ENCODE measurements at regions not wholly inside any gene's neighbourhood (a gene's known extent, or its start where the extent isn't known, plus 50 kb on each side); places are given as distances from the start of the nearest gene placed in this dataset.
"Not testable (repeated sequence)": the region's sequence is repeated elsewhere in the genome, so short reads cannot be mapped to it uniquely, and the experiment has no call there.

GRCh38 chr2:84173041-84173440 lies 286.0 kb downstream of the SUCLG1 start:
- no peak for DNase-seq (ENCODE audit: low spot score in 2 of 2)
- no peaks in the 10 kb centered on the region for H3K36me3 ChIP-seq
- H3K27ac ChIP-seq = no peak overlapping the region
- H3K4me1 ChIP-seq = no peaks in the 10 kb centered on the region
- no peaks in the 10 kb centered on the region for H3K27me3 ChIP-seq
- no peaks in the 10 kb centered on the region for H3K9me3 ChIP-seq
- TF ChIP-seq POLR2AphosphoS5 (IDR thresholded peaks at IDR 0.05) = no peak
- no peak overlapping the region for H3K4me3 ChIP-seq
- WGBS = 87% methylated on average over 1 of the region's 1 CpG

GRCh38 chr2:84170979-84171378 lies 288.1 kb downstream of the SUCLG1 start:
- DNase-seq (ENCODE audit: low spot score in 2 of 2) = no peak
- TF ChIP-seq EP300 (IDR thresholded peaks at IDR 0.05) (no peak), POLR2A (IDR thresholded peaks at IDR 0.05) (no peak), CTCF (IDR thresholded peaks at IDR 0.05) (no peak), POLR2AphosphoS5 (IDR thresholded peaks at IDR 0.05) (no peak)
- no peaks in the 10 kb centered on the region for H3K36me3 ChIP-seq
- no peak overlapping the region for H3K27ac ChIP-seq
- H3K4me1 ChIP-seq = no peaks in the 10 kb centered on the region
- no peak overlapping the region for H3K4me3 ChIP-seq
- H3K9me3 ChIP-seq = no peaks in the 10 kb centered on the region
- 68% methylated on average over 1 of the region's 1 CpG for WGBS
- no peaks in the 10 kb centered on the region for H3K27me3 ChIP-seq

- H3K9me3 ChIP-seq = no peaks in the 10 kb centered on the region
- no peak overlapping the region for H3K4me3 ChIP-seq
- no peaks in the 10 kb centered on the region for H3K27me3 ChIP-seq
- H3K36me3 ChIP-seq = no peaks in the 10 kb centered on the region
- 93% methylated on average over 2 of the region's 2 CpGs for WGBS
- DNase-seq (ENCODE audit: low spot score in 2 of 2) = no peak
- no peaks in the 10 kb centered on the region for H3K4me1 ChIP-seq
- TF ChIP-seq POLR2AphosphoS5 (IDR thresholded peaks at IDR 0.05) (no peak), POLR2A (IDR thresholded peaks at IDR 0.05) (no peak), EP300 (IDR thresholded peaks at IDR 0.05) (no peak), CTCF (IDR thresholded peaks at IDR 0.05) (no peak)
- no peak overlapping the region for H3K27ac ChIP-seq
These were observed 289.2 kb downstream of the SUCLG1 start for GRCh38 chr2:84169871-84170270.

- not testable (repeated sequence) for H3K27me3 ChIP-seq; H3K36me3 ChIP-seq; DNase-seq (ENCODE audit: low spot score in 2 of 2); H3K9me3 ChIP-seq; H3K4me1 ChIP-seq; H3K4me3 ChIP-seq; H3K27ac ChIP-seq
- 78% methylated on average over 1 of the region's 1 CpG for WGBS
These were observed 290.5 kb downstream of the SUCLG1 start for GRCh38 chr2:84168552-84168951.

- H3K9me3 ChIP-seq = no peaks in the 10 kb centered on the region
- DNase-seq (ENCODE audit: low spot score in 2 of 2) = no peak
- H3K27ac ChIP-seq = no peak overlapping the region
- H3K36me3 ChIP-seq = no peaks in the 10 kb centered on the region
- no peaks in the 10 kb centered on the region for H3K4me1 ChIP-seq
- WGBS = 93% methylated on average over 2 of the region's 2 CpGs
- no peak for TF ChIP-seq POLR2A (IDR thresholded peaks at IDR 0.05)
- TF ChIP-seq CTCF (IDR thresholded peaks at IDR 0.05) = no peak
- no peak for TF ChIP-seq EP300 (IDR thresholded peaks at IDR 0.05)
- TF ChIP-seq POLR2AphosphoS5 (IDR thresholded peaks at IDR 0.05) = no peak
- H3K4me3 ChIP-seq = no peak overlapping the region
- no peaks in the 10 kb centered on the region for H3K27me3 ChIP-seq
These were observed 293.8 kb downstream of the SUCLG1 start for GRCh38 chr2:84165256-84165655.

GRCh38 chr2:84160453-84160852 lies 298.6 kb downstream of the SUCLG1 start:
- DNase-seq (ENCODE audit: low spot score in 2 of 2) = no peak
- H3K27me3 ChIP-seq = no peaks in the 10 kb centered on the region
- H3K4me3 ChIP-seq = no peak overlapping the region
- H3K9me3 ChIP-seq = no peaks in the 10 kb centered on the region
- no peak overlapping the region for H3K27ac ChIP-seq
- no peaks in the 10 kb centered on the region for H3K36me3 ChIP-seq
- TF ChIP-seq EP300 (IDR thresholded peaks at IDR 0.05) (no peak), POLR2AphosphoS5 (IDR thresholded peaks at IDR 0.05) (no peak), POLR2A (IDR thresholded peaks at IDR 0.05) (no peak), CTCF (IDR thresholded peaks at IDR 0.05) (no peak)
- WGBS = 77% methylated on average over 1 of the region's 1 CpG
- no peaks in the 10 kb centered on the region for H3K4me1 ChIP-seq
